ENCODE measurements at regions not wholly inside any gene's neighbourhood (a gene's known extent, or its start where the extent isn't known, plus 50 kb on each side); places are given as distances from the start of the nearest gene placed in this dataset.

DNA sequence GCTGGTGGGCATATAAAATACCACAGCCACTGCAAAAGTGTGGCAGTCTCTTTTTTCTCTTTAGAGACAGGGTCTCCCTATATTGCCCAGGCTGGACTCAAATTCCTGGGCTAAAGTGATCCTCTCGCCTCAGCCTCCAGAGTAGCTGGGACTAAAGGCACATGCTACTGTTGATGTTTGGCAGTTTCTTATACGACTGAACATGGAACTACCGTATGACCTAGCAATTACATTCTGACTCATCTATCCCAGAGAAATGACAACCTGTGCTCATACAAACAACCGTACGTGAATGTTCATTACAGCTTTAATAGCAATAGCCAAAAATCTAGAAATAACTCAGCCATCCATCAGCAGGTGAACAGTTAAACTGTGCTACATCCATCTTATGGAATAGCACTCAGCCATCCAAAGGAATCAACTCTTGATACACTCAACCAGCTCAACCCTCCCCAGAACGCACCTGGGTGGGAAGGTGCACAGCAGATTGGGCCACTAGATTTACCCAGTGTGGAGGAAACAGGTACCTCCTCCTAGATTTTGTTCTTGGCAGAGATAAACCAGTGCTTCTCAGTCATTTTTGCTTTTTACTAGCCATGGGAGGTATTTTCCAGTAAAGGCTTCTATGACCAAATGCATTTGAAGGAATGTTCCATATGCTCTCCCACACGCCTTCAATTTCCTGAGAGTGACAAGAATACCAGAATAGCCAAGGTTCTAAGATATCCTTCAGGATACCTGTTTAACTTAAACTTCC lies 130.5 kb downstream of the MED15 start:
- Histone ChIP-seq H3K4me1 (no peaks in the 10 kb centered on the region), H3K27ac (no peak overlapping the region), H3K36me3 (no peaks in the 10 kb centered on the region), H3K4me3 (no peak overlapping the region), H3K27me3 (no peaks in the 10 kb centered on the region), H3K9me3 (no peaks in the 10 kb centered on the region)
- no peak for DNase-seq (ENCODE audit: low spot score)
- TF ChIP-seq CTCF (IDR thresholded peaks at IDR 0.05): no peak

DNA sequence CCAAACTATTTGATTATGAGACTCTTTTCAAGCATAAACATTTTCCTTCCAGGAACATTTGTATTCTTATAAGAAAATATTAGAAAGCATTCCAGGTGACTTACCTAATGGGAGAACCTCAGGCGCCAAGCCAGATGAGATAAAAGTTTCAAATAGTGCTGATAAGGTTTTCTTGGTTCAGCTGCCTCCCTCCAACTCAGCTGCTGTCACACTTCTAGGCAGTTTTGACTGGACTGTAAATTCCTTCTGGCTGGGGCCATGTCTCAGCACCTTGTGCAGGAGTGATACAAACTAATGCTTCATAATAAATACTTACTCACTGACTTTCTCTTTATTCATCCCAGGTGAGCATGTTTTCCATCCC lies 131.1 kb downstream of the MED15 start:
- Histone ChIP-seq H3K4me3 (no peak overlapping the region), H3K4me1 (no peaks in the 10 kb centered on the region), H3K27me3 (no peaks in the 10 kb centered on the region), H3K27ac (no peak overlapping the region), H3K9me3 (no peaks in the 10 kb centered on the region), H3K36me3 (no peaks in the 10 kb centered on the region)
- no peak for DNase-seq (ENCODE audit: low spot score)
- TF ChIP-seq CTCF (IDR thresholded peaks at IDR 0.05): no peak

- TF ChIP-seq CTCF (IDR thresholded peaks at IDR 0.05): no peak
- Histone ChIP-seq H3K27me3 (no peaks in the 10 kb centered on the region), H3K4me1 (no peaks in the 10 kb centered on the region), H3K27ac (no peak overlapping the region), H3K9me3 (no peaks in the 10 kb centered on the region), H3K36me3 (no peaks in the 10 kb centered on the region), H3K4me3 (no peak overlapping the region)
- DNase-seq (ENCODE audit: low spot score): no peak
Observed at GRCh38 chr22:20639343-20639742, 131.9 kb downstream of the MED15 start.

- Histone ChIP-seq H3K36me3 (no peaks in the 10 kb centered on the region), H3K27me3 (no peaks in the 10 kb centered on the region), H3K9me3 (no peaks in the 10 kb centered on the region), H3K4me1 (no peaks in the 10 kb centered on the region), H3K27ac (no peak overlapping the region), H3K4me3 (no peak overlapping the region)
- TF ChIP-seq CTCF (IDR thresholded peaks at IDR 0.05): no peak
- DNase-seq (ENCODE audit: low spot score): no peak
Observed at GRCh38 chr22:20639750-20640149, 132.3 kb downstream of the MED15 start.

- Histone ChIP-seq H3K36me3 (no peaks in the 10 kb centered on the region), H3K27ac (no peak overlapping the region), H3K9me3 (no peaks in the 10 kb centered on the region), H3K27me3 (no peaks in the 10 kb centered on the region), H3K4me1 (no peaks in the 10 kb centered on the region), H3K4me3 (no peak overlapping the region)
- TF ChIP-seq CTCF (IDR thresholded peaks at IDR 0.05): no peak
- DNase-seq (ENCODE audit: low spot score): no peak
Observed at GRCh38 chr22:20641198-20641892, 132.6 kb upstream of the SERPIND1 start.

Measured in right atrium auricular region (tissue), 2 donors.